Gastroesophageal sphincter (tissue), 3 donors: ENCODE measurements at regions not wholly inside any gene's neighbourhood (a gene's known extent, or its start where the extent isn't known, plus 50 kb on each side); places are given as distances from the start of the nearest gene placed in this dataset.

Experiments
- CTCF ChIP-seq, 4 experiments: fragments of 200-600 bp in 2 of 4; fragments of 450-650 bp in 2 of 4; sonication (generic) in 1 of 4; IDR thresholded peaks; one replicate each; pipeline ENCODE4 v1.5.1; 2017 to 2019; ENCODE audit warnings: antibody characterized with exemption in 4 of 4, mild to moderate bottlenecking in 2 of 4, moderate library complexity in 2 of 4
- POLR2A ChIP-seq, 2 donors: fragments of 450-650 bp; IDR thresholded peaks; one replicate each; pipeline ENCODE4 v1.6.1; 2017; ENCODE audit warnings: antibody characterized with exemption in 2 of 2, mild to moderate bottlenecking in 2 of 2, moderate library complexity in 1 of 2
- POLR2AphosphoS5 ChIP-seq: sonication (generic); formaldehyde crosslinking; IDR thresholded peaks from one replicate; pipeline ENCODE4 v1.6.1; 2017; ENCODE audit warnings: antibody characterized with exemption

GRCh38 chr20:20894753-20895152, 182.3 kb upstream of the RALGAPA2 start:
- TF ChIP-seq CTCF (IDR thresholded peaks at IDR 0.05) (no peak), POLR2AphosphoS5 (no peak), POLR2A (IDR thresholded peaks at IDR 0.05) (no peak)
